Panc1 (cell line): ENCODE measurements at regions not wholly inside any gene's neighbourhood (a gene's known extent, or its start where the extent isn't known, plus 50 kb on each side); places are given as distances from the start of the nearest gene placed in this dataset.

Experiments used
- ATAC-seq: fragments of 200-7000 bp; cut with Tn5 transposase; 2 replicates; pipeline ENCODE4 v1.9.1; 2020; ENCODE audit warnings: mild to moderate bottlenecking, moderate library complexity
- BruUV-seq: library from RNA; stranded (reverse); fragments of 400-500 nt; replicated peaks from 2 replicates; lab custom pipeline; 2021; lab: Mats Ljungman, UMichigan
- CTCF ChIA-PET: fragments of 300-600 bp; sonication (Branson Sonifier 250); formaldehyde crosslinking; loops from one replicate; lab custom pipeline; 2022; ENCODE audit warnings: antibody characterized with exemption; lab: Charles Lee
- POLR2A ChIA-PET: fragments of 300-600 bp; sonication (Branson Sonifier 250); formaldehyde crosslinking; loops from one replicate; lab custom pipeline; 2022; ENCODE audit warnings: antibody characterized with exemption; lab: Charles Lee
- DNase-seq: peaks from one replicate; pipeline ENCODE4 v3.0.0-alpha.2; 2010; ENCODE audit warnings: low read depth, low spot score
- H3K27ac ChIP-seq: 2 replicates; pipeline ENCODE4 v1.5.1; 2011; ENCODE audit warnings: mild to moderate bottlenecking, low read length, inconsistent platforms
- H3K27me3 ChIP-seq: fragments of 200-500 bp; sonication (Bioruptor generic); 2 replicates; pipeline ENCODE4 v1.6.0; 2014; ENCODE audit warnings: low read length, inconsistent platforms; ENCODE audit not compliant: control insufficient read depth, insufficient read depth
- H3K36me3 ChIP-seq: fragments of 200-500 bp; sonication (Bioruptor generic); 2 replicates; pipeline ENCODE4 v1.5.1; 2014; ENCODE audit warnings: inconsistent platforms, mild to moderate bottlenecking, low read length, moderate library complexity; ENCODE audit not compliant: control insufficient read depth, insufficient read depth
- H3K4me1 ChIP-seq: 2 replicates; pipeline ENCODE4 v1.5.1; 2011; ENCODE audit warnings: inconsistent platforms, mild to moderate bottlenecking, low read length, moderate library complexity; ENCODE audit not compliant: control insufficient read depth, insufficient read depth
- H3K4me3 ChIP-seq, 2 experiments: 2 replicates each; pipeline ENCODE4 v1.5.1; 2011 to 2012; ENCODE audit warnings: low read depth in 2 of 2, low read length in 2 of 2, mild to moderate bottlenecking in 2 of 2, inconsistent platforms in 1 of 2, moderate library complexity in 1 of 2
- H3K9me3 ChIP-seq: fragments of 200-500 bp; sonication (Bioruptor generic); 2 replicates; pipeline ENCODE4 v1.5.1; 2014; ENCODE audit warnings: low read depth, mild to moderate bottlenecking, inconsistent platforms, low read length, moderate library complexity; ENCODE audit not compliant: control insufficient read depth, insufficient read depth
- POLR2AphosphoS5 ChIP-seq: IDR thresholded peaks from 2 replicates; pipeline ENCODE4 v1.6.1; 2012; ENCODE audit warnings: mild to moderate bottlenecking, low read depth, low read length, moderate library complexity
- SIN3A ChIP-seq: IDR thresholded peaks from 2 replicates; pipeline ENCODE4 v1.6.1; 2012; ENCODE audit warnings: low read depth, mild to moderate bottlenecking, low read length, moderate library complexity, borderline replicate concordance; ENCODE audit not compliant: insufficient read depth
- TCF7L2 ChIP-seq: IDR thresholded peaks from 2 replicates; pipeline ENCODE4 v1.6.1; 2011; ENCODE audit warnings: mild to moderate bottlenecking, low read depth, low read length, inconsistent platforms
- in situ Hi-C: cut with HindIII; loops from 2 replicates; pipeline ENCODE4 v1.10.0; 2016; ENCODE audit warnings: low sequenced_read_pairs, low pct_unique_long_range_greater_than_20kb
- intact Hi-C: fragments of 100-400 bp; cut with micrococcal nuclease; formaldehyde crosslinking; loops from one replicate; pipeline ENCODE4 v1.10.0; 2022; ENCODE audit not compliant: unreplicated experiment
- TF ChIP-seq, protein P1 (sequence below), 2 experiments: IDR thresholded peaks; 2 replicates each; pipeline ENCODE4 v1.6.1; 2011 to 2012; ENCODE audit warnings: low read depth in 2 of 2, control low read depth in 1 of 2, low read length in 1 of 2, mild to moderate bottlenecking in 1 of 2, moderate library complexity in 1 of 2; ENCODE audit not compliant: insufficient read depth in 1 of 2
- TF ChIP-seq, protein P2 (sequence below): fragments of 450-650 bp; IDR thresholded peaks from 2 replicates; pipeline ENCODE4 v1.5.1; 2017; ENCODE audit warnings: mild to moderate bottlenecking

DNA sequence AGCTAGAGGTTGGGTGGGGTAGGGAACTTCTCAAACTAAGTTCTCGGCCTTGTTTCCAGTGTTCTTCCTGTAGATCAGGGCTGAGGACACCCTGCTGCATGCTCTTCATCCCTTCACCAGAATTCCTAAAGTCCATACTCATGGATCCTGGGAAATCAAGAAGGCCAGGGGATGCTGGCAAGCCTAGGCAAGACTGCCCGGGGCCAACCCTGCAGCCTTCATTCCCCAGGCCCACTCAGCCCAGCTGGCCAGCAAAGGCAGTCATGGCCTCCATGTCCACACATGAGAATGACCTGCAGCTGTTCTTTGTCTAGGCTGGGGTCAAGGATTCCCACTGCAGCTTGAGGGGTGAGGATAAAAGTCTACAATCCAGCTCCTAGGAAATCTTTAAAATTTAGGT is 109.3 kb upstream of the ETV6 start:
- Histone ChIP-seq H3K9me3 (no peaks in the 10 kb centered on the region), H3K27ac (no peak overlapping the region), H3K4me3 (no peak overlapping the region), H3K27me3 (no peaks in the 10 kb centered on the region), H3K4me1 (no peaks in the 10 kb centered on the region), H3K36me3 (no peaks in the 10 kb centered on the region)
- DNase-seq (no peak), ATAC-seq (no peak)
- BruUV-seq, result no TSS peak
- in situ Hi-C loops (no loop called here), intact Hi-C loops (no loop called here)
- ChIA-PET CTCF (no interaction called here), POLR2A (no interaction called here)
- TF ChIP-seq POLR2AphosphoS5, result no peak
- TF ChIP-seq SIN3A, result no peak
- TF ChIP-seq TCF7L2, result no peak
- TF ChIP-seq, protein P1, sequence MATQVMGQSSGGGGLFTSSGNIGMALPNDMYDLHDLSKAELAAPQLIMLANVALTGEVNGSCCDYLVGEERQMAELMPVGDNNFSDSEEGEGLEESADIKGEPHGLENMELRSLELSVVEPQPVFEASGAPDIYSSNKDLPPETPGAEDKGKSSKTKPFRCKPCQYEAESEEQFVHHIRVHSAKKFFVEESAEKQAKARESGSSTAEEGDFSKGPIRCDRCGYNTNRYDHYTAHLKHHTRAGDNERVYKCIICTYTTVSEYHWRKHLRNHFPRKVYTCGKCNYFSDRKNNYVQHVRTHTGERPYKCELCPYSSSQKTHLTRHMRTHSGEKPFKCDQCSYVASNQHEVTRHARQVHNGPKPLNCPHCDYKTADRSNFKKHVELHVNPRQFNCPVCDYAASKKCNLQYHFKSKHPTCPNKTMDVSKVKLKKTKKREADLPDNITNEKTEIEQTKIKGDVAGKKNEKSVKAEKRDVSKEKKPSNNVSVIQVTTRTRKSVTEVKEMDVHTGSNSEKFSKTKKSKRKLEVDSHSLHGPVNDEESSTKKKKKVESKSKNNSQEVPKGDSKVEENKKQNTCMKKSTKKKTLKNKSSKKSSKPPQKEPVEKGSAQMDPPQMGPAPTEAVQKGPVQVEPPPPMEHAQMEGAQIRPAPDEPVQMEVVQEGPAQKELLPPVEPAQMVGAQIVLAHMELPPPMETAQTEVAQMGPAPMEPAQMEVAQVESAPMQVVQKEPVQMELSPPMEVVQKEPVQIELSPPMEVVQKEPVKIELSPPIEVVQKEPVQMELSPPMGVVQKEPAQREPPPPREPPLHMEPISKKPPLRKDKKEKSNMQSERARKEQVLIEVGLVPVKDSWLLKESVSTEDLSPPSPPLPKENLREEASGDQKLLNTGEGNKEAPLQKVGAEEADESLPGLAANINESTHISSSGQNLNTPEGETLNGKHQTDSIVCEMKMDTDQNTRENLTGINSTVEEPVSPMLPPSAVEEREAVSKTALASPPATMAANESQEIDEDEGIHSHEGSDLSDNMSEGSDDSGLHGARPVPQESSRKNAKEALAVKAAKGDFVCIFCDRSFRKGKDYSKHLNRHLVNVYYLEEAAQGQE (IDR thresholded peaks at IDR 0.05; ENCODE audit: insufficient read depth in 1 of 2, low read depth in 2 of 2, low read length in 1 of 2), result no peak
- TF ChIP-seq, protein P2, sequence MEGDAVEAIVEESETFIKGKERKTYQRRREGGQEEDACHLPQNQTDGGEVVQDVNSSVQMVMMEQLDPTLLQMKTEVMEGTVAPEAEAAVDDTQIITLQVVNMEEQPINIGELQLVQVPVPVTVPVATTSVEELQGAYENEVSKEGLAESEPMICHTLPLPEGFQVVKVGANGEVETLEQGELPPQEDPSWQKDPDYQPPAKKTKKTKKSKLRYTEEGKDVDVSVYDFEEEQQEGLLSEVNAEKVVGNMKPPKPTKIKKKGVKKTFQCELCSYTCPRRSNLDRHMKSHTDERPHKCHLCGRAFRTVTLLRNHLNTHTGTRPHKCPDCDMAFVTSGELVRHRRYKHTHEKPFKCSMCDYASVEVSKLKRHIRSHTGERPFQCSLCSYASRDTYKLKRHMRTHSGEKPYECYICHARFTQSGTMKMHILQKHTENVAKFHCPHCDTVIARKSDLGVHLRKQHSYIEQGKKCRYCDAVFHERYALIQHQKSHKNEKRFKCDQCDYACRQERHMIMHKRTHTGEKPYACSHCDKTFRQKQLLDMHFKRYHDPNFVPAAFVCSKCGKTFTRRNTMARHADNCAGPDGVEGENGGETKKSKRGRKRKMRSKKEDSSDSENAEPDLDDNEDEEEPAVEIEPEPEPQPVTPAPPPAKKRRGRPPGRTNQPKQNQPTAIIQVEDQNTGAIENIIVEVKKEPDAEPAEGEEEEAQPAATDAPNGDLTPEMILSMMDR, result no peak

DNA sequence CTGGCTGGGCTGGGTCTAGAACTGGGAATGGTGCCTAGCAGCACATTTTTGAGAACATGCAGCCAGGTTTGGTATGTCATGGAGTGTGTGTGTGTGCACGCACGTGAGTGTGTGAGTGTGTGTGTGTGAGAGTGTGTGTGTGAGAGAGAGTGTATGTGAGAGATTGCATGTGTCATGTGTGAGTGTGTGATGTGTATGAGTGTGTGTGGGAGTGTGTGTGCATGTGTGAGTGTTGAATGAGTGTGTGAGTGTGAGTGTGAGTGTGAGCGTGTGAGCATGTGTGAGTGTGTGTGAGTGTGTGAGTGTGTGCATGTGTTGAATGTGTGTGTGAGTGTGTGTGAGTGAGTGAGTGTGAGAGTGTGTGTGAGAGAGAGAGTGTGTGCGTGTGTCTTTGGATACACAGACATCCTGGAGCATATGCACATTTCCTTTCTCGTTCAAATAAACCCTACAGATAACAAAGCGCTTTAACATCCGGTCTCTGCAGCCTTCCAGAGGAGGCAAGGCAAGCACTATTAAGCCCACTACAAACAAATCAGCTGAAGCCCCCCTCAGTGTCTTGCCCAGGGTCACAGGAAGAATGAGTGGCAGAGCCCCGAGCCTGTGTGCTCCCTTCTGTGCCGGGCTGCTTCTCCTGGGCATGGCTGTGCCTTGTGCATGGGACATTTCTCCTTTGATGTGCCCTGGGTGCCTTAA is 108.7 kb upstream of the ETV6 start:
- in situ Hi-C loops, result no loop called here
- Histone ChIP-seq H3K27me3 (no peaks in the 10 kb centered on the region), H3K4me1 (no peaks in the 10 kb centered on the region), H3K4me3 (no peak overlapping the region), H3K9me3 (no peaks in the 10 kb centered on the region), H3K27ac (no peak overlapping the region), H3K36me3 (no peaks in the 10 kb centered on the region)
- BruUV-seq, result no TSS peak
- POLR2A ChIA-PET, result no interaction called here
- CTCF ChIA-PET, result no interaction called here
- no peak for DNase-seq
- ATAC-seq, result no peak
- intact Hi-C loops, result no loop called here
- no peak for TF ChIP-seq SIN3A
- TF ChIP-seq, protein P2, result no peak
- no peak for TF ChIP-seq TCF7L2
- TF ChIP-seq POLR2AphosphoS5, result no peak
- TF ChIP-seq, protein P1 (IDR thresholded peaks at IDR 0.05; ENCODE audit: insufficient read depth in 1 of 2, low read depth in 2 of 2, low read length in 1 of 2), result no peak
